DND-41 (cell line): ENCODE measurements at regions not wholly inside any gene's neighbourhood (a gene's known extent, or its start where the extent isn't known, plus 50 kb on each side); places are given as distances from the start of the nearest gene placed in this dataset.
"Not testable (repeated sequence)": the region's sequence is repeated elsewhere in the genome, so short reads cannot be mapped to it uniquely, and the experiment has no call there.

Experiments
- ATAC-seq: fragments of 200-7000 bp; cut with Tn5 transposase; 3 replicates; pipeline ENCODE4 v1.9.1; 2021; ENCODE audit warnings: low read depth; ENCODE audit not compliant: insufficient read depth
- DNase-seq: peaks from one replicate; pipeline ENCODE4 v3.0.0-alpha.2; 2020
- H2AFZ ChIP-seq: 2 replicates; pipeline ENCODE4 v1.6.0; 2012; ENCODE audit warnings: low read depth, low read length
- H3K27ac ChIP-seq: 2 replicates; pipeline ENCODE4 v1.5.1; 2012; ENCODE audit warnings: low read length, inconsistent platforms
- H3K27me3 ChIP-seq: fragments of 200-600 bp; sonication (generic); 2 replicates; pipeline ENCODE4 v1.6.0; 2012; ENCODE audit warnings: low read length, mild to moderate bottlenecking, inconsistent platforms; ENCODE audit not compliant: insufficient read depth, poor library complexity
- H3K36me3 ChIP-seq: 2 replicates; pipeline ENCODE4 v1.5.1; 2012; ENCODE audit warnings: low read length, inconsistent platforms; ENCODE audit not compliant: insufficient read depth
- H3K4me1 ChIP-seq: 2 replicates; pipeline ENCODE4 v1.5.1; 2012; ENCODE audit warnings: mild to moderate bottlenecking, low read length; ENCODE audit not compliant: insufficient read depth
- H3K4me2 ChIP-seq: 2 replicates; pipeline ENCODE4 v1.6.0; 2012; ENCODE audit warnings: mild to moderate bottlenecking, moderate library complexity, low read length, inconsistent platforms; ENCODE audit not compliant: insufficient read depth
- H3K4me3 ChIP-seq, 2 experiments: fragments of 200-600 bp in 1 of 2; shearing (Covaris generic) in 1 of 2; 2 replicates each; pipeline ENCODE4 v1.5.1; 2012 to 2016; ENCODE audit warnings: inconsistent platforms in 2 of 2, low read length in 2 of 2, mild to moderate bottlenecking in 2 of 2, low read depth in 1 of 2, moderate library complexity in 1 of 2
- H3K79me2 ChIP-seq: 2 replicates; pipeline ENCODE4 v1.6.0; 2012; ENCODE audit warnings: low read length, inconsistent platforms; ENCODE audit not compliant: insufficient read depth
- H3K9ac ChIP-seq: 2 replicates; pipeline ENCODE4 v1.6.0; 2012; ENCODE audit warnings: low read depth, mild to moderate bottlenecking, inconsistent platforms, low read length, moderate library complexity
- H3K9me3 ChIP-seq: 2 replicates; pipeline ENCODE4 v1.5.1; 2012; ENCODE audit warnings: low read length, moderate library complexity, mild to moderate bottlenecking, inconsistent platforms; ENCODE audit not compliant: insufficient read depth, severe bottlenecking
- H4K20me1 ChIP-seq: 2 replicates; pipeline ENCODE4 v1.6.0; 2012; ENCODE audit warnings: low read length; ENCODE audit not compliant: insufficient read depth
- EZH2 ChIP-seq: IDR thresholded peaks from 3 replicates; pipeline ENCODE4 v1.6.1; 2012; ENCODE audit warnings: borderline replicate concordance, low read depth, mild to moderate bottlenecking, moderate library complexity, low read length, inconsistent platforms; ENCODE audit not compliant: severe bottlenecking
- TF ChIP-seq, protein P1 (sequence below): IDR thresholded peaks from 2 replicates; pipeline ENCODE4 v1.5.1; 2012; ENCODE audit warnings: borderline replicate concordance, low read length, moderate library complexity, mild to moderate bottlenecking; ENCODE audit not compliant: poor library complexity, severe bottlenecking; ENCODE audit errors: extremely low read depth

DNA sequence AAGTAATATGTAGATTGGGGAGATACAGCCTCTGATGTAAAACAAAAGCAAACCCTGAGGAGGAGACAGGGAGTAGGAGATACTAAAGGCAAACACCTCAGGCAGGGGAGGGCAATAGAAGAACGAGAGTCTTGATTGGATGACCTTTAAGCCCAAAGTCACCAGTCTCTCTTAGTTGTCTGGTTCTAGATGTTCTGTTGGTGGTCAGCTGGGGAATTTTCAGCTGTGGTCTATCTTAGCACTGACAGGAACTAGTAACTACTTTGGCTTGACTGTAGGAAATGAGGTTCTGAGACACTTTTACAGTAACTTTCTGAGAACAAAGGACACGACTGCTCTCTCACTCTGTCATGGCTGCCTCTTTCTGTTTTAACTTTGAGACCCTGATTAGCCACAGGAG, 290.7 kb upstream of the MIR17HG start:
- no peak overlapping the region for H3K4me3 ChIP-seq
- ATAC-seq (no peak), DNase-seq (no peak)
- no peak overlapping the region for H3K4me2 ChIP-seq
- no peaks in the 10 kb centered on the region for H3K9me3 ChIP-seq
- no peak overlapping the region for H3K27ac ChIP-seq
- H4K20me1 ChIP-seq, result no peaks in the 10 kb centered on the region
- no peaks in the 10 kb centered on the region for H3K36me3 ChIP-seq
- H3K9ac ChIP-seq, result no peak overlapping the region
- no peaks in the 10 kb centered on the region for H3K27me3 ChIP-seq
- no peak overlapping the region for H2AFZ ChIP-seq
- no peak for TF ChIP-seq EZH2
- TF ChIP-seq, protein P1, sequence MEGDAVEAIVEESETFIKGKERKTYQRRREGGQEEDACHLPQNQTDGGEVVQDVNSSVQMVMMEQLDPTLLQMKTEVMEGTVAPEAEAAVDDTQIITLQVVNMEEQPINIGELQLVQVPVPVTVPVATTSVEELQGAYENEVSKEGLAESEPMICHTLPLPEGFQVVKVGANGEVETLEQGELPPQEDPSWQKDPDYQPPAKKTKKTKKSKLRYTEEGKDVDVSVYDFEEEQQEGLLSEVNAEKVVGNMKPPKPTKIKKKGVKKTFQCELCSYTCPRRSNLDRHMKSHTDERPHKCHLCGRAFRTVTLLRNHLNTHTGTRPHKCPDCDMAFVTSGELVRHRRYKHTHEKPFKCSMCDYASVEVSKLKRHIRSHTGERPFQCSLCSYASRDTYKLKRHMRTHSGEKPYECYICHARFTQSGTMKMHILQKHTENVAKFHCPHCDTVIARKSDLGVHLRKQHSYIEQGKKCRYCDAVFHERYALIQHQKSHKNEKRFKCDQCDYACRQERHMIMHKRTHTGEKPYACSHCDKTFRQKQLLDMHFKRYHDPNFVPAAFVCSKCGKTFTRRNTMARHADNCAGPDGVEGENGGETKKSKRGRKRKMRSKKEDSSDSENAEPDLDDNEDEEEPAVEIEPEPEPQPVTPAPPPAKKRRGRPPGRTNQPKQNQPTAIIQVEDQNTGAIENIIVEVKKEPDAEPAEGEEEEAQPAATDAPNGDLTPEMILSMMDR, result no peak
- no peaks in the 10 kb centered on the region for H3K79me2 ChIP-seq
- H3K4me1 ChIP-seq, result no peaks in the 10 kb centered on the region

DNA sequence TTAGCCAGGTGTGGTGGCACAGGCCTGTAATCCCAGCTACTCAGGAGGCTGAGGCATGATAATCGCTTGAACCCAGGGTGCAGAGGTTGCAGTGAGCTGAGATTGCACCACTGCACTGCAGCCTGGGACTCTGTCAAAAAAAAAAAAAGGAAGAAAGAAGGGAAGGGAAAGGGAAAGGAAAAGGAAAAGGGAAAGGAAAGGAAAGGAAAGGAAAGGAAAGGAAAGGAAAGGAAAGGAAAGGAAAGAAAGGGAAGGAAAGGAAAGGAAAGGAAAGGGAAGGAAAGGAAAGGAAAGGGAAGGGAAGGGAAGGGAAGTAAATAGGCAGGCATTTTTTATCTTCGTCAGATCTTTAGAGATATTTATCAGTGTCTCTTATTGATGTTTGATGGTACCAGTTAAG, 290.0 kb upstream of the MIR17HG start:
- not testable (repeated sequence) for H3K79me2 ChIP-seq, H4K20me1 ChIP-seq, ATAC-seq, H3K27ac ChIP-seq, DNase-seq, H3K9ac ChIP-seq, H3K36me3 ChIP-seq, H3K9me3 ChIP-seq, H3K4me3 ChIP-seq, H2AFZ ChIP-seq, H3K4me1 ChIP-seq, H3K4me2 ChIP-seq, H3K27me3 ChIP-seq

DNA sequence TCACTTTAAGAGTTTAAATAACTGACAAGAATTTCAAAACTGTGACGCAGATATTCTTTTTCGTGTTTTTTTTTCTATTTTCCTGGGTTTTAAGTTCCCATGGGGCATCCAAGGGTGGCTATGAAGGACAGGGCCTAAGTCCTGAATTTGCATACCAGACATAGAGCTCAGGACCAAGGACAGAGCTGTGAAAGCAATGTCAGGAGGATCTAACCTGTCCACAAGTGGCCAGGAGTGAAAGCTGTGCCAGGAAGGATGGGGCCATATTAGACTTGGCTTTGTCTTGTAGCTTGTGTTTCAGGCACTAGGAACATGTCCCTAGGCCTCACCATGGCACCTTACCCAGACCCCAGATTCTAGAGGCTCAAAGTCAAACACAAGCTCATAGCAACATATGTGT, 289.4 kb upstream of the MIR17HG start:
- no peaks in the 10 kb centered on the region for H3K4me1 ChIP-seq
- no peak overlapping the region for H2AFZ ChIP-seq
- ATAC-seq (no peak), DNase-seq (no peak)
- TF ChIP-seq, protein P1, result no peak
- no peak for TF ChIP-seq EZH2
- H3K79me2 ChIP-seq, result no peaks in the 10 kb centered on the region
- no peak overlapping the region for H3K9ac ChIP-seq
- no peaks in the 10 kb centered on the region for H3K9me3 ChIP-seq
- H3K36me3 ChIP-seq, result no peaks in the 10 kb centered on the region
- no peak overlapping the region for H3K27ac ChIP-seq
- H3K4me3 ChIP-seq, result no peak overlapping the region
- H3K4me2 ChIP-seq, result no peak overlapping the region
- H3K27me3 ChIP-seq, result no peaks in the 10 kb centered on the region
- H4K20me1 ChIP-seq, result no peaks in the 10 kb centered on the region

DNA sequence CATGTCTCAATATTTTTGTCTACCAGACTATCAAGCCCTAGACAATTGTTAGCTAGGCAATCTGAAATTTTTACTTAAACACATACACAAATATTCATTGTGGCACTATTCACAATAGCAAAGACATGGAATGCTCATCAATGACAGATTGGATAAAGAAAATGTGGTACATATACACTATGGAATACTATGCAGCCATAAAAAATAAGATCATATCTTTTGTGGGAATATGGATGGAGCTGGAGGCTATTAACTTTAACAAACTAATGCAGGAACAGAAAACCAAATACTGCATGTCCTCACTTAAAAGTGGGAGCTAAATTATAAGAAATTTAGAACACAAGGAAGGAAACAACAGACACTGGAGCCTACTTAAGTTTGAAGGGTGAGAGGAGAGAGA, 288.6 kb upstream of the MIR17HG start:
- H3K27ac ChIP-seq, result no peak overlapping the region
- ATAC-seq, result no peak

More for the DNA sequence above, 288.6 kb upstream of the MIR17HG start:
- Histone ChIP-seq H4K20me1 (no peaks in the 10 kb centered on the region), H3K36me3 (no peaks in the 10 kb centered on the region), H3K9me3 (no peaks in the 10 kb centered on the region), H2AFZ (no peak overlapping the region), H3K4me3 (no peak overlapping the region), H3K4me1 (no peaks in the 10 kb centered on the region), H3K79me2 (no peaks in the 10 kb centered on the region), H3K4me2 (no peak overlapping the region), H3K9ac (no peak overlapping the region), H3K27me3 (no peaks in the 10 kb centered on the region)
- DNase-seq, result no peak
- TF ChIP-seq, protein P1, result no peak
